ENCODE measurements at regions not wholly inside any gene's neighbourhood (a gene's known extent, or its start where the extent isn't known, plus 50 kb on each side); places are given as distances from the start of the nearest gene placed in this dataset.
"Not testable (repeated sequence)": the region's sequence is repeated elsewhere in the genome, so short reads cannot be mapped to it uniquely, and the experiment has no call there.

DNA sequence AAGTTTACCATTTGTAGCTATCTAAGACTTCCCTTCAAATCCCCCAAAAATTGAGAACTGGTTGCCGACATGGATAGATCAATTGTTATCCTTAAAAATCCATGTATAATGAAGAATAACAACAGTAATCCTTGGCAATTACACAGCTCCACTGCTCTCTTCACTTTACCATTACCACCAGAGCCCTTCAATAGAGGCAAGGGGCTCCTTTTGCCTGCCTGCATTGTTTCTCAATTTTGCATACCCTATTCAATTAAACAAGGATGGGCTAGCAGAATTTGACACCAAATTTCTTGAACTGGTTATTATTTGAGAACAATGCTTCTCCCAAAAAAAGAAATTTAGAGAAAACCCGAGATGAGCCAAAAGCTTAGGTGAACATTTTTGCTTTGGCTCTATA lies 387.8 kb upstream of the PKN2 start:
- DNase-seq (ENCODE audit: low read depth): no peak

DNA sequence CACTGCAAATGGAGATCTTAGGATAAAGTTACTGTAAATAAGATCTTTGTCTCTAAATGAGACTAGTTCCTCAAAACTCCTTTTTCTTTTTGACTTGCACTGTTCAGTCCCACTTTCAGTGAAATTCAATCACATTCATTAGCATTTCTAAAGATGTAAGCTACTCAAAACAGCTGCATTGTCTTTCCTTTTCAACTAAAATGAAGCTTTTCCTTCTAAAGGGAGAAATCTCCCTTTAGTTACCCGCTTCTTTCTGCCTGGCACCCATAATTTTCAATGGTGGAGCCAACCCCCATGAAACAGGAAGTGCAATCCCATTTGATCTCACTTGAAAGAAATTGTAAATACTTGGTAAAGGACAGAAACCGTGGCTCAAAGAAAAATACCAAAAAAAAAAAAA lies 387.4 kb upstream of the PKN2 start:
- no peak for DNase-seq (ENCODE audit: low read depth)

GRCh38 chr1:88298506-88298905 lies 385.6 kb upstream of the PKN2 start:
- DNase-seq (ENCODE audit: low read depth): no peak

DNA sequence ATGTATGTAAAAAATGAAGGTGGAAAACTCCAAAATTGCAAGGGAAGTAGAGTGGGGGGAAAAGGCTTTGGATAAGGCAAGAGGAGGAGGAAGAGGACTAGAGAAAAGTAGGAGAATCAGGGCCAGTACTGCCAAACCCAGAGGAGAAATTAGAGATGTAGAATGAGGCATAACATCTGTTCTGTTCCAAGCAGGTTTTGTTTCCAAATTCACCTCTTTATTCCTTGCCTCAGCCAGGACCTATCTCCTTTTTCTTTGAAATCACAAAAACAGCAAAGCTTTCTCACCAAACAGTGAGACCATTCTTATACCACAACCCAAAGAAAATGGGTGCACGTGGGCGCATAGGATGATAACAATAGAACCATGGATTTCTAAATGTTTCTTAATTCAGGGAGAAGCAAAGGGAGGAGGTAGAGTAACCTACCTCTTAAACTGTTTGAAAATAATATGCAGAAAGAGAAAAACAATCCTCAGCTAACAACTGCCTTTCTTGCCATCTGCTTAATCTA lies 383.3 kb upstream of the PKN2 start:
- no peak for DNase-seq (ENCODE audit: low read depth)

DNA sequence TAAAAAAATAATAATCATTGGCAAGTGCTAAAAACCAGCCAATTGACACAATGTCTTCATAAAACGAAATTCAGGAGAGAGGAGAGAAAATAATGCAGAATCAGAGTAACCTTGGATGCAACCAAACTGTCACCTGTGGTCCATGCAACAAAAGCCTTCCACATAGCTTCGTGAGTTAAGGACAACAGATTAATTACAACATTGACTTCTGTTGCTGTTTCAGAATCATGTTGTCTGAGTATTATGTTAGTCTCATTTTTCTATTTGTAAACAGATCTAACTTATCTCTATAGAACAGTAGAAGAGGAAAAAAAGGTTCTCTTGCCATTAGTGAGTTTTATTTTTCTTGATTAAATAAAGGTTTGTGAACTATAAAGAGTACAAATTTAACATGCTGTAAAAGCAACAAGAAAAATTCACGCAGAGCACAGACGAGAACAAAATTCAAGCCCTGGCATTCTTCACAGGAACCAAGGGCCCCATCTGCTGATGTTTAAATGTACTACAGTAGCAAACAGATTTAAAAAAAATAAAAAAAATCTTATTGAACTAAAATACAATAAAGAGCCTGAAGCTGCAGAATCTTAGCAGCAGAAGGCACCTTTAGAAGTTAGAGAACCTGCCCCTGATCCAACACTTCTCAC lies 381.1 kb upstream of the PKN2 start:
- DNase-seq (ENCODE audit: low read depth): peak; percentile 51

DNA sequence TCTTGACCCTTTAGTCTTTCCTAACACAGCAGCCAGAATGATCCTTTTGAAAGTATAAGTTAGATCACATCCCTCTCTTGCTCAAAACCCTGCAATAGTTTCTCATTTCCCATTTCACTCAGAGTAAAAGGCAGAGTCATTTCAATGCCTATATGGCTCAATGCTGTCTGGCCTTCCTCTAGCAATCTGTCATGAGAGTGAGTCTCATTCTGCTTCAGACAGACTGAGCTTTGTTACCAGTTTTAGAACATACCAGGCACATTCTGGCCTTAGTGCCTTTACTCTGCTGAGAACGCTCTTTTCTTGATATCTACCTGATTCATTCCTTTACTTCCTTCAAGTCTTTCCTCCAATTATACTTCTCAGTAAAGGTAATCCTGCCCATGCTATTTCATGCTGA lies 372.8 kb upstream of the PKN2 start:
- DNase-seq (ENCODE audit: low read depth): no peak

DNA sequence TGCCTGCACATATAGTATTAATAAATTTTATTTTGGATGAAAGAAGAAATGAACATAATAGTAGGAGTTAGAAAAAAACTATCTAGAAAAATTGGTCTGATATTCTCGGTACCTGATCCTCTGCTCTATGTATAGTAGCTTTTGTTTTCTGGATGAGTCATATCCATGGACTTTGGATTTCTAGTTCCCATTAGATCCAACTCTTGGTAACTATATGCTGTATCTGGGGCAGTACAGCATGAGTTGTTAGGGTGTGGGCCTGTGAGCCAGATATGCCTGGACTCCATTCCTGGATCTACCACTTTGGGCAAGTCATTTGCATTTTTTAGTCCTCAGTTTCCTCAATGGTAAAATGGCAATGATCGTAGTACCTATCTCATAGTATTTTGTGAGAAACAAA lies 372.2 kb upstream of the PKN2 start:
- peak; percentile 45 for DNase-seq (ENCODE audit: low read depth)

DNA sequence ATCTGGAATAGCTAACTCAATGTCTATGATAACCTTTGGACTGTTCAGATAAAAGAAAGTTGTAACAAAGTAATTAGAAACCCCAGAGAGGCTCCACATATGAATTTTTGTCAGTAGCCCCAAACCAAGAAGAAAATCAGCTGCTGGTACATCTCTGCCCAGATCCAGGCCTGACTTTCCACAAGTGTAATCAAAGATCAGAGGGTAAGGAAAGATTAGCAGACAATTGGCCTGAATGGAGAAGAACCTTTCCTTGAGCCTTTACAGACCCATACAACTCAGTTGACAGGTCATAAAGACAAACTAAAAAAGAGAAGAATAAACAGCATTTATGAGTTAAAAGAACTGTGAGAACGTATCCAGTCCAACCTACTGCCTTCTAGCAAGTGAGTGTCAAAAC lies 366.7 kb upstream of the PKN2 start:
- no peak for DNase-seq (ENCODE audit: low read depth)

- no peak for DNase-seq (ENCODE audit: low read depth)
These were observed 365.3 kb upstream of the PKN2 start for GRCh38 chr1:88318740-88319139.

GRCh38 chr1:88320291-88320690 lies 363.8 kb upstream of the PKN2 start:
- DNase-seq (ENCODE audit: low read depth): no peak

GRCh38 chr1:88321706-88322105 lies 362.4 kb upstream of the PKN2 start:
- no peak for DNase-seq (ENCODE audit: low read depth)

DNA sequence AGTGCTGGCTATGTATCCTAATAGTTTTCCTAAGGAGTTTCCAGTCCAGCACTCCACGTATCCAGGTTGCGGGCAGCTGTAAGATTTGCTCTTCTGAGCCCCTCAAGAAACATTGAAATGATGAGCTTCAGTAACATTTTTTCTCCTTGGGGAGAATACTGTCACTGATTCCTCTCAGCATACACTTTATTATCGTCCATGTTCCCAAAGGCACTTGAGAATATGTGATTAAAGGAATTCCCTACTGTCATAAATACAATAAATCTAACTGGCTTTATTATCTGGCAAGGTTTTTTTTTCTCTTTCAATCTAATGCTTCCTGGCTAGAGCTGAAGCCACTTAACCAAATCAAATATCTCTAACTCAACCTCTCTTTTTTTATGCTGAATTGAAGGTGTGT lies 359.2 kb upstream of the PKN2 start:
- DNase-seq (ENCODE audit: low read depth): no peak

- peak; percentile 100 for DNase-seq (ENCODE audit: low read depth)
These were observed 356.4 kb upstream of the PKN2 start for GRCh38 chr1:88327391-88328267.

- DNase-seq (ENCODE audit: low read depth): no peak
These were observed 353.9 kb upstream of the PKN2 start for GRCh38 chr1:88330201-88330600.

DNA sequence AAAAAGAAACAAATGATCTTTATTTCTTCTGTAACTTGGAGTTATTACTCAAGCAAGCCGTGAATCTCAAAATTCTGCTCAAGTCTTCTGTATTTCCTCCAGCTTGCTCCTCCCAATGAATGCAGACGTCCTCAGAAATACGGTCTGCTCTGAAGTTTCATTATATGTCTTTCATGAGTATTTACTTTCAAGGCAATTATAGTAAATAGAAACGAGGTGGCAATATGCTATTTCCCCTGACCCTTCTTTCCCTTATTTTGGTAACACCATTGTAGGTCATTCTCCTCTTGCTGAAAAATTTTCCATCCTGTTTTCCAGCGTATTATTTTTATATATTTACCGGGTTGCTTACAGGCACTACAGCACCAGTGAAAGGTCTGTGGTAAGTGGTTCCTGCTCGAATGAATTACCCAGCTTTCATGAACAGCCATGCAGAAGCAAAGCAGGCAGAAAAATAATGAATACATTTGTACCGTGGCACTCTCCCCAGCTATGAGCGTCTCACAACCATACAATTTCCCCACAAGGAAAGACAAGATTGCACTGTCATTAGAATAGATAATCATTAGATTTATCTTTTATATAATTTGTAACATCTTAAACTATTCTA lies 350.9 kb upstream of the PKN2 start:
- DNase-seq (ENCODE audit: low read depth): no peak

DNA sequence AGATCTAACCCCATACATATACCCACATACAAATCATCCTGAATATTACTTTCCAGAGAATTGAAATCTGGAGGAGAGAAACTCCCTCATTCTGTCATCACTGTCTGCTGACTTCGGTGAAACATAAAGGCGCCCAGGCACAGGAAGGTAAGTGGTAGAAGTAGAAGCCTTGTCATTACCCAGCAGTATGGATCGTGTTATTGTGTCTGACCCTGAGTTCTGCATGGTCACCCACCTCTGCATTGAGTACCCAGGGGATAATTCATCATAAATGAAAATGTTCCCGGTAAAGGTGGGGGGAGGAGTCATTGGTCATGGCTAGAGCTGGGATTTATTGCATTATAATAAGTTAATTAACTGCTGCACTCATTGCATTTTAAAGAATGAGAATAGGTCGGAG lies 342.6 kb upstream of the PKN2 start:
- no peak for DNase-seq (ENCODE audit: low read depth)

- not testable (repeated sequence) for DNase-seq (ENCODE audit: low read depth)
These were observed 342.0 kb upstream of the PKN2 start for GRCh38 chr1:88342081-88342480.

DNA sequence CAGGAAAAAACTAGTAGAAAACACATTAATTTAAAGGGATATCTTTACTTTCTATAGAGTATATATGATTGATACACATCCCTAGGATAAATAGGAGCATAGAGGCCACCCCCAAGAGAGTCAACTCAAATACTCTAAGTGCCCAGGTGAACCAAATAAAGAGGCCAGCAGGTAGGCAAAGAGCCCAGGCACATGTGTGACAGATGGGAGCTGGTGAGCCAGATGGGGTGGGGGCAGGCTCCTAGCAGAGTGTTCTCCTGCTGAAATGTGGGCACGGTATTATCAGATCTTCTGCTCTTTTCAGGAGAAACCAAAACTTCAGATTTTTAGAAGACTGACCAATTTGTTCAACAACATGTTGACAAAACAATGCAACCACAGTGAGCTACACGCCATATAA lies 333.4 kb upstream of the PKN2 start:
- no peak for DNase-seq (ENCODE audit: low read depth)

DNA sequence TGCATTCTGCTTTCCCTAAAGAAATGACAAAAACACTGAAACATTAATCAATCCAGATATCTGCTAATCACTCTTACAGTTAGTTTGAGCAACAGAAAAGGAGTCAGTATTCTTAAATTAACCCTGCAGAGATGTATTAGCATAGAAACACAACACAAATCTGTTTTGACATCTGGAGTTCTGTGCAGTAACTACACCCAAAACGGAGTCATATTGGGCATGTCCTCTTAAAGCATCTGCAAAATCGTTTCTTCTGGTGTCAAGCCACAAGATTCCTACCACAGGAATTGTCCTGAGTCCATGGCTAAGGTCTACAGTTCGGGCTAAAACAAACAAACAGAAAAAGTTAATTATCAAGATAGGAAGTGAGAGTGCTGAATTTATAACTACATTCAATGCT lies 332.1 kb upstream of the PKN2 start:
- DNase-seq (ENCODE audit: low read depth): peak; percentile 8

GRCh38 chr1:88354256-88354655 lies 329.8 kb upstream of the PKN2 start:
- no peak for DNase-seq (ENCODE audit: low read depth)

DNA sequence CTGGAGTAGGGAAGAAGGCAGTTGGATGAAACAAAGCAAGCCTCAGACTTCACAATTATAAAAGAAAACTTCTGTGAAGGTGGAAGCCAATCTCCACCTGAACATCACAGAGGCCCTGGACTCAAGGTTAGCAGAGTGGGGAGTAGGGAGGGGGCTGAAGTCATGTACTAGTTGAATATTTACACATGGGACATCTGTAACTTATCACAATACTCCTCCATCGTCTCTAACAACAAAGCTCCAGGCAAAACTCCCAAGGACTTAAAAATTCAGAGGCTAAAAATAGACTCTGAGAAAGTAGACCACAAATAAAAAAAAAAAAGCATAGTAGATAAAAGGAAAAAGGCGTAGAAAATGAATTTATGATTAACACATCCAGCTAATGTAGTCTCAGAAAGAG lies 326.3 kb upstream of the PKN2 start:
- no peak for DNase-seq (ENCODE audit: low read depth)

DNA sequence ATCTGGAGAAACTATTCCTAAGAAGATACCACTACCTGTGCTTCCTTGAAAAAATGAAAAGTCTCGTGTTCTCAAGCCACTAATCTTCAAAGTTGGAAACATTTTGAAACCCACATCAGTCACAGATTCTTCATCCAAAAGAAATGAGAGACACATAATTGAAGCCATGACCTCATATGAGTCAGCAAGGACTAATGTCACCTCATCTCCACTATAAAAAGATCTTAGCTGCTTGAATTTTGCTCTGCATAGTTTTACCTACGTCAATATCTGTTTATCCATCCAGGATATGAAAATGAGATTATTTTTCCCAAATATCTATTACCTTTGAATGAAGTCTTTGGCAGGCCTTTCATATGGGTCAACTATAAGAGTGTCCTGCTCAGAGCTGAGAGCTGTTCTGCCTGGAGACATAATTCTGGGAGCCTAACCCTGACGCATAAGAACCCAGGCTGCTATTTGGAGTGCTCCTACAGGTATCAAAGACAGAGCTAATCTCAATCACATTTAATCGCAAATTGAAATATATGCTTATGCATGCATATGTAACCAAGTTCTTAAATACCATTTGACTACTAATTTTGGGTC lies 312.5 kb upstream of the PKN2 start:
- DNase-seq (ENCODE audit: low read depth): peak; percentile 10

DNA sequence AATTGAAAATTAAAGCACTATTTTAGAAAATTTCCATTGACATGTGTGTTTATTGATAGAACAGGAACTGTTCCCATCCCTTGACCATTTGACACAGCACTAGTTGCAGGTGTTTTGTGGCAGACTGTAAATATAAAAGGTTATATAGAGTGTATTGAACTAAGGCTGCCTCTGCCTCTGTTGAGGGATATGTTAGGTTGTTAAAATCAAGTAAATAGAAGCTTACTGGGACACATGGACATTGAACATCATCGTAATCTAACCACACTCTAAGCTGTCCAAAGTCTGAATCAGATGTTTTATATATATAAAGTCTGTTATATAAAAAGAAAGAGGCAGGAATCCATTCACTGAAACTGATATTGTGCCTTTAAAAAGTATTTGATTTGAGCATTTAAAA lies 308.1 kb upstream of the PKN2 start:
- DNase-seq (ENCODE audit: low read depth): no peak

All from renal cortical epithelial cell (primary cell).